Fibroblast of mammary gland (primary cell): ENCODE measurements at regions not wholly inside any gene's neighbourhood (a gene's known extent, or its start where the extent isn't known, plus 50 kb on each side); places are given as distances from the start of the nearest gene placed in this dataset.

Experiments
- DNase-seq: peaks from one replicate; pipeline ENCODE4 v3.0.0-alpha.2; 2010; ENCODE audit warnings: low read depth
- H3K4me3 ChIP-seq: 2 replicates; pipeline ENCODE4 v1.5.1; 2011; ENCODE audit warnings: low read depth, mild to moderate bottlenecking, low read length, moderate library complexity; ENCODE audit not compliant: control insufficient read depth
- CTCF ChIP-seq: conservative IDR thresholded peaks from 2 replicates; pipeline ENCODE4 v1.5.1; 2011; ENCODE audit warnings: low read depth, low read length, inconsistent platforms; ENCODE audit not compliant: control insufficient read depth, insufficient read depth

DNA sequence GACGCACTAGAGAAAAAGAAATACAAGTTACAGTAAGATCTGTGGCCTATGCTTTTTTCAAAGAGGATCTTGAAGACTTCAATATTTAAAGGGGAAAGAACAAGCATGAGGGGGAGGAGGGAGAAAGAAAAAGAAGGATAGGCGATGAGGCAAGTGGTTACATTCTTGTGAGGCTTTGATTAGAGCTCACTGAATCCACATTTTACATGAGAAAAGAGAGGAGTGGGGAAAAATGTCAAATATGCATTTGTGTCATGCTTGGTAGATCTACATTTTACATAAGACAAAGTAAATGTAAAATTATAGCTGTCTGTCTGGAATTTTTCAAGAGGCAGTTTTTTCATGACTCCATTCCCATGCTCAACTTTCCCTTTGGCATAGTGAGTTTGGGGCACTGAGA is 965.9 kb downstream of the FSTL5 start:
- H3K4me3 ChIP-seq: no peak overlapping the region

DNA sequence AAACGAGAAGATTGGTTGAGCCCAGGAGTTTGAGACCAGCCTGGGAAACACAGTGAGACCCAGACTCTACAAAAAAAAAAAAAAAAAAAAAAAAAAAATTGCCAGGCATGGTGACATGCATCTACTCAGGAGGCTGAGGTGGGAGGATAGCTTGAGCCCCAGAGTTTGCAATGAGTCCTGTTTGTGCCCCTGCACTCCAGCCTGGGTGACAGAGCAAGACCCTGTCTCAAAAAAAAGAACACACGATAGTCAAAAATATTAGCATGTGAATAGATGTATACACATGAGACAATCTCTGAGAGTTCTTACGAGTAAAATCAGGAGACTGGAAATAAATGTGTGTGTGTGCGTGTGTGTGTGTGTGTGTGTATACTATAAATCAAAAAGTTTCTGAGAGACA is 966.3 kb downstream of the FSTL5 start:
- no peak overlapping the region for H3K4me3 ChIP-seq
- no peak for DNase-seq
- TF ChIP-seq CTCF: no peak

More for the DNA sequence above, 965.9 kb downstream of the FSTL5 start:
- no peak for TF ChIP-seq CTCF
- no peak for DNase-seq

GRCh38 chr4:161189286-161190134 is 974.3 kb downstream of the FSTL5 start:
- no peak for DNase-seq
- H3K4me3 ChIP-seq: no peak overlapping the region
- TF ChIP-seq CTCF: no peak

DNA sequence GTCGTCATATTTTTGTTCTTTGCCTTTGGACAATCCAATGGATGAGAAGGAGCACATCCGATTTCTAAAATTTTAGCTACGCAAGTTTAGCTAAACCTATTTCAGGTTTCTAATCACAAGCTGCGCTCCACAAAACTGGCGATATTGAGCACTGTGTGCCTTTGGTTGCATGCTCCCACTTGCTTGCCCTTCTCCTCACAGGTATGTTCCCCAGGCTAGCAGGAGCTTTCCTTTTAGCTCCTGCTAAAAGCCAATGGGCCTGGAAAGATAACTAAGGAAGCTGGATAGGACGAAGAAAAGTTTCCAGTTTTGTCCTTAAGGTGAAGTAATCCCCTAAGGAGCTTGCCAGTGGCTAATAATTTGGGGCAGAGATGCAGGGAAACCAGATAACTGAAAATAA is 975.2 kb downstream of the FSTL5 start:
- DNase-seq: no peak
- H3K4me3 ChIP-seq: no peak overlapping the region
- TF ChIP-seq CTCF: no peak

DNA sequence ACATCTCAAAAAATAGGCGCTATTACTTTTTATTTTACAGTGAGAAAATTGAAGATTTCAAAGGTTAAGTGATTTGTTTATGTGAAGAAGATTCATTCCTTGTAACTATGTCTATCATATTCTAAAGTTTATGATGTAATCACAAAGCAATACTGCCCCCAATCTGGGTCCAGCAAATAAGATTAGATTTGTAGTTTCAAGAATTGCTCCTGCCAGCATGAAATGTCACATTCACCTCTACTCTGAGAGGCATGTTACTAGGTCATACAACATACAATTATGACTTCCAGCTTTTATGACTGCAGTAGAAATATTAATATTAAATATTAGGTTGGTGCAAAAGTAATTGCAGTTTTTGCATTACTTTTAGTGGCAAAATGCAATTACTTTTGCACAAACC is 976.2 kb downstream of the FSTL5 start:
- no peak for TF ChIP-seq CTCF
- DNase-seq: no peak
- H3K4me3 ChIP-seq: no peak overlapping the region

DNA sequence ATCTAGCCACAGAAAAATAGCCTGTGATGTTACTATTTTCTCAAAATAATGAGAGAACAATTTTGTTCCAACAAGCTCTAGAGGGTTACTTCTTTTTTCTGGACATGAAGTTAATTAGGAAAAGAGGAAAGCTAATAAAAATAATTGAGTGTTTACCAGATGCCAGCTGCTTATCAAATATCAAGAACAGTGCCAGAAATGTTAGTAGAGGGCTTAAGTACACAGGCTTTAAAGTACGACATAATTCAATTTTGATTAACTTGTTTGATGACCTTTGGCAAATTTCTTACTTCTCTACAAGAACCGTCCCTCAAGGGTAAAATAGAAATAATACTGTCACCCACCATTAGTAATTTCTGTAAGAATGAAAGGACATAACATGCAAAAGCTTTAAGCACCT is 977.0 kb downstream of the FSTL5 start:
- DNase-seq: no peak
- TF ChIP-seq CTCF: no peak
- no peak overlapping the region for H3K4me3 ChIP-seq
